K562 (cell line): ENCODE measurements at regions not wholly inside any gene's neighbourhood (a gene's known extent, or its start where the extent isn't known, plus 50 kb on each side); places are given as distances from the start of the nearest gene placed in this dataset.

Source experiments
- ATAC-seq: fragments of 200-7000 bp; cut with Tn5 transposase; 3 replicates; pipeline ENCODE4 v1.9.1; 2020; ENCODE audit warnings: moderate library complexity
- BruUV-seq: library from RNA; stranded (reverse); fragments of 400-500 nt; replicated peaks from 2 replicates; lab custom pipeline; 2021; lab: Mats Ljungman, UMichigan
- CTCF ChIA-PET: fragments of 300-600 bp; formaldehyde crosslinking; extraction: SDS; loops from one replicate; lab custom pipeline; 2021; ENCODE audit warnings: low intra/inter-chr PET ratio; lab: Yijun Ruan, JAX
- POLR2A ChIA-PET: fragments of 300-600, 350-650 bp; sonication (Branson Sonifier 250); formaldehyde crosslinking; extraction: SDS; loops from one replicate; lab custom pipeline; 2021; ENCODE audit warnings: antibody characterized with exemption, inconsistent platforms; lab: Yijun Ruan, JAX
- DNase-seq, 4 experiments: peaks; one replicate each; pipeline versions ENCODE4 v3.0.0 to v3.0.0-alpha.2; 2011 to 2018; ENCODE audit warnings: low spot score in 3 of 4, mixed read lengths in 3 of 4; ENCODE audit errors: extremely low read depth in 1 of 4
- FAIRE-seq: peaks from 2 replicates; lab custom pipeline; 2011; peaks lifted over from hg19 to GRCh38; lab: Jason Lieb, UNC
- H2AFZ ChIP-seq: 2 replicates; pipeline ENCODE4 v1.6.0; 2011; ENCODE audit warnings: low read depth, low read length, control low read depth, inconsistent platforms
- H3K27ac ChIP-seq: fragments of 200-600 bp; 3 replicates; pipeline ENCODE4 v1.8.0; 2011; ENCODE audit warnings: low read depth, mild to moderate bottlenecking, control low read depth, inconsistent platforms, low read length, moderate library complexity, mixed read lengths; ENCODE audit errors: extremely low read depth
- H3K27me3 ChIP-seq, 2 experiments: fragments of 300-600 bp in 1 of 2; 2 replicates in 1 of 2; 3 replicates in 1 of 2; pipeline versions ENCODE4 v1.6.0 to v1.8.0; 2011; ENCODE audit warnings: inconsistent platforms in 2 of 2, low read length in 2 of 2, mild to moderate bottlenecking in 1 of 2, mixed read lengths in 1 of 2, moderate library complexity in 1 of 2; ENCODE audit not compliant: control insufficient read depth in 2 of 2, insufficient read depth in 2 of 2
- H3K36me3 ChIP-seq: fragments of 300-600 bp; 3 replicates; pipeline ENCODE4 v1.8.0; 2011; ENCODE audit warnings: mild to moderate bottlenecking, low read length, inconsistent platforms; ENCODE audit not compliant: control insufficient read depth, insufficient read depth
- H3K4me1 ChIP-seq, 2 experiments: fragments of 200-600 bp in 1 of 2; replicated peaks in 1 of 2; 2 replicates in 1 of 2; 3 replicates in 1 of 2; pipeline versions ENCODE4 v1.5.1 to v1.8.0; 2011; ENCODE audit warnings: inconsistent platforms in 2 of 2, low read length in 2 of 2, mild to moderate bottlenecking in 1 of 2, mixed read lengths in 1 of 2, moderate library complexity in 1 of 2; ENCODE audit not compliant: control insufficient read depth in 2 of 2, insufficient read depth in 2 of 2
- H3K4me2 ChIP-seq: 2 replicates; pipeline ENCODE4 v1.6.1; 2011; ENCODE audit warnings: low read length, control low read depth, inconsistent platforms, mixed read lengths; ENCODE audit not compliant: insufficient read depth
- H3K4me3 ChIP-seq: fragments of 200-600 bp; sonication (generic), shearing (Covaris generic); 2 replicates; pipeline ENCODE4 v1.5.1; 2016; ENCODE audit warnings: control low read depth, inconsistent platforms
- H3K79me2 ChIP-seq: fragments of 200-600 bp; 3 replicates; pipeline ENCODE4 v1.8.0; 2011; ENCODE audit warnings: low read length, inconsistent platforms; ENCODE audit not compliant: control insufficient read depth, insufficient read depth
- H3K9ac ChIP-seq, 2 experiments: 2 replicates each; pipeline versions ENCODE4 v1.6.0 to v1.6.1; 2011; ENCODE audit warnings: low read depth in 2 of 2, low read length in 2 of 2, control low read depth in 1 of 2, inconsistent platforms in 1 of 2, mild to moderate bottlenecking in 1 of 2, mixed read lengths in 1 of 2; ENCODE audit not compliant: insufficient read depth in 1 of 2
- H3K9me1 ChIP-seq: one replicate; pipeline ENCODE4 v1.6.0; 2011; ENCODE audit warnings: inconsistent platforms, mild to moderate bottlenecking, low read length, moderate library complexity; ENCODE audit not compliant: control insufficient read depth, insufficient read depth
- H3K9me3 ChIP-seq: replicated peaks from 2 replicates; pipeline ENCODE4 v1.5.1; 2011; ENCODE audit warnings: low read depth, low read length, inconsistent platforms; ENCODE audit not compliant: control insufficient read depth, insufficient read depth
- H4K20me1 ChIP-seq: replicated peaks from 2 replicates; pipeline ENCODE4 v1.6.1; 2011; ENCODE audit warnings: low read length, inconsistent platforms, mixed read lengths; ENCODE audit not compliant: control insufficient read depth, insufficient read depth
- GTF2E2 ChIP-seq: fragments of 200-800 bp; sonication (Bioruptor generic); IDR thresholded peaks from 2 replicates; pipeline ENCODE4 v1.6.1; 2016; ENCODE audit warnings: missing genetic modification characterization, missing compliant biosample characterization
- HNRNPL ChIP-seq: fragments of 200-400 bp; formaldehyde crosslinking; IDR thresholded peaks from 2 replicates; pipeline ENCODE4 v1.6.1; 2017; ENCODE audit warnings: low read depth, mild to moderate bottlenecking, low read length
- KDM1A ChIP-seq, 2 experiments: fragments of 450-650 bp; IDR thresholded peaks; 2 replicates each; pipeline ENCODE4 v1.6.1; 2016; ENCODE audit warnings: mild to moderate bottlenecking in 2 of 2
- MEF2D ChIP-seq: conservative IDR thresholded peaks from 2 replicates; pipeline ENCODE4 v1.6.1; 2016; ENCODE audit warnings: low read depth, missing genetic modification characterization, missing compliant biosample characterization
- NFIC ChIP-seq: fragments of 450-650 bp; IDR thresholded peaks from 2 replicates; pipeline ENCODE4 v1.6.1; 2017; ENCODE audit warnings: mild to moderate bottlenecking, inconsistent platforms
- NONO ChIP-seq, 2 experiments: fragments of 200-400 bp in 1 of 2; fragments of 450-650 bp in 1 of 2; formaldehyde crosslinking in 1 of 2; IDR thresholded peaks; 2 replicates each; pipeline ENCODE4 v1.6.1; 2017; ENCODE audit warnings: low read depth in 2 of 2, mild to moderate bottlenecking in 2 of 2, moderate library complexity in 2 of 2, low read length in 1 of 2
- NR2C2 ChIP-seq, 2 experiments: fragments of 200-800 bp in 1 of 2; sonication (Bioruptor generic) in 1 of 2; sonication (generic) in 1 of 2; formaldehyde crosslinking in 1 of 2; IDR thresholded peaks; 2 replicates each; pipeline versions ENCODE4 v1.6.1 to v1.8.0; 2016 to 2022; ENCODE audit warnings: mild to moderate bottlenecking in 1 of 2, missing compliant biosample characterization in 1 of 2, missing genetic modification characterization in 1 of 2, missing genetic modification reagents in 1 of 2
- PHF20 ChIP-seq: fragments of 450-650 bp; IDR thresholded peaks from 2 replicates; pipeline ENCODE4 v1.6.1; 2018; ENCODE audit not compliant: partially characterized antibody
- PML ChIP-seq: IDR thresholded peaks from 2 replicates; pipeline ENCODE4 v1.6.1; 2012; ENCODE audit warnings: low read length, inconsistent platforms
- POLR3A ChIP-seq: IDR thresholded peaks from 2 replicates; pipeline ENCODE4 v1.6.1; 2011; ENCODE audit warnings: borderline replicate concordance, mild to moderate bottlenecking, moderate library complexity; ENCODE audit not compliant: insufficient read length, insufficient read depth; ENCODE audit errors: extremely low read depth
- SMARCE1 ChIP-seq: fragments of 450-650 bp; IDR thresholded peaks from 2 replicates; pipeline ENCODE4 v1.7.1; 2016; ENCODE audit warnings: mild to moderate bottlenecking
- SREBF1 ChIP-seq: fragments of 150-350 bp; IDR thresholded peaks from 2 replicates; pipeline ENCODE4 v1.6.1; 2014; ENCODE audit warnings: antibody characterized with exemption, low read depth, low read length, borderline replicate concordance
- ZNF695 ChIP-seq: fragments of 450-650 bp; formaldehyde crosslinking; IDR thresholded peaks from 2 replicates; pipeline ENCODE4 v1.4.0; 2020; ENCODE audit warnings: mild to moderate bottlenecking, moderate library complexity
- ZNF75A ChIP-seq: fragments of 450-650 bp; formaldehyde crosslinking; IDR thresholded peaks from 2 replicates; pipeline ENCODE4 v1.4.0; 2020; ENCODE audit warnings: mild to moderate bottlenecking
- WGBS: fragments of 100-300 bp; shearing (Covaris generic); methylation state at CpG from one replicate; pipeline ENCODE4 v1.1.6; 2016; ENCODE audit warnings: low coverage, mixed read lengths; ENCODE audit not compliant: insufficient coverage; ENCODE audit errors: missing lambda C conversion rate; 5-methylcytosine and 5-hydroxymethylcytosine counted together
- in situ Hi-C: fragments of 300-500 bp; cut with MboI; formaldehyde crosslinking; loops from 4 replicates; pipeline ENCODE4 v1.15.0; 2018; ENCODE audit warnings: inconsistent platforms, mixed read lengths
- intact Hi-C: fragments of 100-400 bp; cut with micrococcal nuclease; formaldehyde crosslinking; loops from 2 replicates; pipeline ENCODE4 v1.14.2; 2022
- TF ChIP-seq, protein P1 (sequence below): fragments of 450-650 bp; IDR thresholded peaks from 2 replicates; pipeline ENCODE4 v1.6.1; 2016; ENCODE audit warnings: low read depth, mild to moderate bottlenecking, moderate library complexity
- TF ChIP-seq, protein P2 (sequence below): sonication (generic); formaldehyde crosslinking; IDR thresholded peaks from 2 replicates; pipeline ENCODE4 v1.5.0; 2020; ENCODE audit warnings: missing genetic modification reagents
- TF ChIP-seq, protein P3 (sequence below), 2 experiments: fragments of 450-650 bp in 1 of 2; sonication (generic) in 1 of 2; formaldehyde crosslinking in 1 of 2; IDR thresholded peaks in 1 of 2; conservative IDR thresholded peaks in 1 of 2; 2 replicates each; pipeline versions ENCODE4 v1.6.1 to v1.8.1; 2016 to 2023; ENCODE audit warnings: mild to moderate bottlenecking in 2 of 2, moderate library complexity in 2 of 2, inconsistent platforms in 1 of 2, missing genetic modification reagents in 1 of 2

DNA sequence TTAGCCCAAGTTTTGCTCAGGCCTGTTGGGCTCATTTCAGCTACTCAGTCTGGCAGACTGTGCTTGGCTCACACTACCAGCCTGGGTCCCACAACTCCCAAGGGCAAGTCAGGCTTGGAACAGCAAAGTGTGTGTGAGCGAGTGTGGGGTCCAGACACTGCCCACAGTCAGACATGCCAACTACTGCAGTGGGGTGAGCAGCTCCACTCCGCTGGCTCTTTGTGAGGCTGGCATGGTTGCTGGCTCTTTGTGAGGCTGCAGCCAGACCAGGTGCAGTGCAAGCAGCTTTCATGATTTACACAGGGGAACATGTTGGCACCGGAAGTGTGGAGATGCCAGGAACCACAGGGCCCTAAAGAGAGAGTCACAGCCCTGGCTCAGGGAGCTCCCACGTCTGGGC lies 606.7 kb upstream of the FAM174A start (continued):
- no peak for TF ChIP-seq NR2C2 (CRISPR knock-in tag; IDR thresholded peaks at IDR 0.05)
- no peak for TF ChIP-seq NR2C2 (tag; IDR thresholded peaks at IDR 0.05)
- no peak for TF ChIP-seq PHF20
- no peak for TF ChIP-seq ZNF75A (CRISPR knock-in tag)
- TF ChIP-seq, protein P1, sequence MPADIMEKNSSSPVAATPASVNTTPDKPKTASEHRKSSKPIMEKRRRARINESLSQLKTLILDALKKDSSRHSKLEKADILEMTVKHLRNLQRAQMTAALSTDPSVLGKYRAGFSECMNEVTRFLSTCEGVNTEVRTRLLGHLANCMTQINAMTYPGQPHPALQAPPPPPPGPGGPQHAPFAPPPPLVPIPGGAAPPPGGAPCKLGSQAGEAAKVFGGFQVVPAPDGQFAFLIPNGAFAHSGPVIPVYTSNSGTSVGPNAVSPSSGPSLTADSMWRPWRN, result no peak
- TF ChIP-seq NONO (IDR thresholded peaks at IDR 0.05; ENCODE audit: low read depth in 2 of 2, low read length in 1 of 2), result no peak

DNA sequence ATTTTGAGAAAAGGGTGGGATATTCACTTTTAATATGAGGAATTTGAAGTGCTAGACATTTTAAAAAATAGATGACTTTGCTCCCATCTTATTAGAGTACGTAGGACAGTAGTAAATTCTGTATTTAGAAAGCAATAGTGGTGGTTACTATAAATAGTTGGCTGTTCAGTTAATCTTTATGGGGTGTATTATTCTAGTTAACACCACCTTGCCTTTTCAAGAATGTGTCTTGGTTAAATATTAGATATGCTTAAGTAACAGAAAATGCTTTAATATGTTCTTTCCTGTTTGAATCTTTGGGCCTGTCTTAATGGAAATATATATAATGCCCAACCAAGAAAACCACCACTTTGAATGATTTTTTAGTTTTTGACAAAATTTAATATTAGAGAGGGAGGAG lies 608.7 kb upstream of the FAM174A start:
- no TSS peak for BruUV-seq
- H3K4me2 ChIP-seq, result no peak overlapping the region

More for the DNA sequence above, 608.7 kb upstream of the FAM174A start:
- WGBS, result 6% methylated on average over 1 of the region's 1 CpG
- Histone ChIP-seq H3K9me3 (no peaks in the 10 kb centered on the region), H3K9me1 (no peaks in the 10 kb centered on the region), H3K27ac (no peak overlapping the region), H3K4me3 (no peak overlapping the region), H3K9ac (no peak overlapping the region), H2AFZ (no peak overlapping the region), H3K36me3 (no peaks in the 10 kb centered on the region), H3K79me2 (no peaks in the 10 kb centered on the region), H3K4me1 (no peaks in the 10 kb centered on the region), H3K27me3 (no peaks in the 10 kb centered on the region), H4K20me1 (no peaks in the 10 kb centered on the region)
- DNase-seq, result no peak
- ChIA-PET POLR2A (no interaction called here), CTCF (no interaction called here)
- FAIRE-seq, result no peak
- TF ChIP-seq SMARCE1 (no peak), MEF2D (tag) (no peak), NFIC (no peak), ZNF75A (CRISPR knock-in tag) (no peak), POLR3A (no peak), GTF2E2 (tag) (no peak), SREBF1 (no peak), HNRNPL (no peak), KDM1A (IDR thresholded peaks at IDR 0.05) (no peak), ZNF695 (no peak), PML (no peak)
- TF ChIP-seq, protein P2, sequence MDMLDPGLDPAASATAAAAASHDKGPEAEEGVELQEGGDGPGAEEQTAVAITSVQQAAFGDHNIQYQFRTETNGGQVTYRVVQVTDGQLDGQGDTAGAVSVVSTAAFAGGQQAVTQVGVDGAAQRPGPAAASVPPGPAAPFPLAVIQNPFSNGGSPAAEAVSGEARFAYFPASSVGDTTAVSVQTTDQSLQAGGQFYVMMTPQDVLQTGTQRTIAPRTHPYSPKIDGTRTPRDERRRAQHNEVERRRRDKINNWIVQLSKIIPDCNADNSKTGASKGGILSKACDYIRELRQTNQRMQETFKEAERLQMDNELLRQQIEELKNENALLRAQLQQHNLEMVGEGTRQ (CRISPR knock-in tag), result no peak
- TF ChIP-seq, protein P3, sequence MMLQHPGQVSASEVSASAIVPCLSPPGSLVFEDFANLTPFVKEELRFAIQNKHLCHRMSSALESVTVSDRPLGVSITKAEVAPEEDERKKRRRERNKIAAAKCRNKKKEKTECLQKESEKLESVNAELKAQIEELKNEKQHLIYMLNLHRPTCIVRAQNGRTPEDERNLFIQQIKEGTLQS (IDR thresholded peaks at IDR 0.05), result no peak
- TF ChIP-seq, protein P3 (CRISPR knock-in tag; conservative IDR thresholded peaks at IDR 0.05), result no peak
- ATAC-seq, result no peak
- intact Hi-C loops, result no loop called here
- in situ Hi-C loops, result no loop called here
